CD1c-positive myeloid dendritic cell (primary cell): ENCODE measurements at regions not wholly inside any gene's neighbourhood (a gene's known extent, or its start where the extent isn't known, plus 50 kb on each side); places are given as distances from the start of the nearest gene placed in this dataset.

Experiments
- DNase-seq: peaks from one replicate; pipeline ENCODE4 v3.0.0-alpha.2; 2016; ENCODE audit errors: extremely low spot score

- no peak for DNase-seq
Measured at GRCh38 chr22:49548356-49549202, 279.1 kb downstream of the BRD1 start.

GRCh38 chr22:49547751-49548239, 279.9 kb downstream of the BRD1 start:
- no peak for DNase-seq

GRCh38 chr22:49546811-49547585, 280.7 kb downstream of the BRD1 start:
- no peak for DNase-seq

GRCh38 chr22:49545606-49546005, 282.1 kb downstream of the BRD1 start:
- no peak for DNase-seq

- no peak for DNase-seq
Measured at GRCh38 chr22:49544286-49544685, 283.4 kb downstream of the BRD1 start.

- DNase-seq = no peak
Measured at GRCh38 chr22:49543876-49544275, 283.8 kb downstream of the BRD1 start.

- no peak for DNase-seq
Measured at GRCh38 chr22:49541693-49542230, 285.9 kb downstream of the BRD1 start.

GRCh38 chr22:49540913-49541692, 286.6 kb downstream of the BRD1 start:
- no peak for DNase-seq

- DNase-seq = no peak
Measured at GRCh38 chr22:49540084-49540912, 287.4 kb downstream of the BRD1 start.

- DNase-seq = no peak
Measured at GRCh38 chr22:49538006-49538405, 289.7 kb downstream of the BRD1 start.

GRCh38 chr22:49536571-49537131, 291.0 kb downstream of the BRD1 start:
- DNase-seq = no peak

- DNase-seq = no peak
Measured at GRCh38 chr22:49535527-49536125, 292.0 kb downstream of the BRD1 start.

GRCh38 chr22:49535126-49535525, 292.5 kb downstream of the BRD1 start:
- no peak for DNase-seq

GRCh38 chr22:49534386-49534785, 293.3 kb downstream of the BRD1 start:
- DNase-seq = no peak

- no peak for DNase-seq
Measured at GRCh38 chr22:49533886-49534285, 293.8 kb downstream of the BRD1 start.

GRCh38 chr22:49532869-49533802, 294.5 kb downstream of the BRD1 start:
- no peak for DNase-seq

- DNase-seq = no peak
Measured at GRCh38 chr22:49531368-49531791, 296.3 kb downstream of the BRD1 start.

GRCh38 chr22:49530671-49531367, 296.9 kb downstream of the BRD1 start:
- no peak for DNase-seq

- DNase-seq = no peak
Measured at GRCh38 chr22:49528420-49528720, 299.3 kb downstream of the BRD1 start.
